Fibroblast of lung (primary cell): ENCODE measurements at regions not wholly inside any gene's neighbourhood (a gene's known extent, or its start where the extent isn't known, plus 50 kb on each side); places are given as distances from the start of the nearest gene placed in this dataset.
A peak's percentile ranks its signal among the peaks of the same experiment; 100 is the strongest.

ENCODE experiments used
- DNase-seq, 2 donors: peaks; one replicate each; pipeline versions ENCODE4 v3.0.0 to v3.0.0-alpha.2; 2010; ENCODE audit warnings: low read depth in 2 of 2
- H2AFZ ChIP-seq: 2 replicates; pipeline ENCODE4 v1.5.1; 2012; ENCODE audit warnings: low read length, control low read depth, inconsistent platforms
- H3K27ac ChIP-seq: 2 replicates; pipeline ENCODE4 v1.5.1; 2011; ENCODE audit warnings: low read length, control low read depth; ENCODE audit not compliant: insufficient read depth
- H3K27me3 ChIP-seq: 2 replicates; pipeline ENCODE4 v1.5.1; 2011; ENCODE audit warnings: mild to moderate bottlenecking, low read length; ENCODE audit not compliant: control insufficient read depth, insufficient read depth
- H3K36me3 ChIP-seq: 2 replicates; pipeline ENCODE4 v1.5.1; 2011; ENCODE audit warnings: low read length; ENCODE audit not compliant: control insufficient read depth, insufficient read depth
- H3K4me1 ChIP-seq: 2 replicates; pipeline ENCODE4 v1.5.1; 2011; ENCODE audit warnings: low read length; ENCODE audit not compliant: control insufficient read depth, insufficient read depth; ENCODE audit errors: extremely low read depth
- H3K4me2 ChIP-seq: 2 replicates; pipeline ENCODE4 v1.5.1; 2011; ENCODE audit warnings: low read length, control low read depth; ENCODE audit not compliant: insufficient read depth; ENCODE audit errors: extremely low read depth
- H3K4me3 ChIP-seq, 4 experiments: fragments of 200-600 bp in 1 of 4; sonication (generic) in 1 of 4; replicated peaks in 1 of 4; 2 replicates each; pipeline ENCODE4 v1.5.1; 2011 to 2016; ENCODE audit warnings: low read length in 4 of 4, low read depth in 3 of 4, mild to moderate bottlenecking in 3 of 4, control low read depth in 2 of 4, inconsistent platforms in 1 of 4, mixed read lengths in 1 of 4; ENCODE audit not compliant: insufficient read depth in 1 of 4; ENCODE audit errors: control extremely low read depth in 1 of 4
- H3K79me2 ChIP-seq: 2 replicates; pipeline ENCODE4 v1.5.1; 2012; ENCODE audit warnings: mild to moderate bottlenecking, low read length, inconsistent platforms; ENCODE audit not compliant: control insufficient read depth, insufficient read depth
- H3K9ac ChIP-seq: 2 replicates; pipeline ENCODE4 v1.5.1; 2011; ENCODE audit warnings: mild to moderate bottlenecking, low read length, control low read depth; ENCODE audit not compliant: insufficient read depth
- H3K9me3 ChIP-seq: 2 replicates; pipeline ENCODE4 v1.5.1; 2012; ENCODE audit warnings: low read depth, low read length; ENCODE audit not compliant: control insufficient read depth, insufficient read depth
- H4K20me1 ChIP-seq: 2 replicates; pipeline ENCODE4 v1.5.1; 2011; ENCODE audit warnings: low read length; ENCODE audit not compliant: control insufficient read depth, insufficient read depth; ENCODE audit errors: extremely low read depth
- EZH2 ChIP-seq: IDR thresholded peaks from 2 replicates; pipeline ENCODE4 v1.5.1; 2012; ENCODE audit warnings: low read length, control low read depth, mild to moderate bottlenecking; ENCODE audit errors: missing control alignments
- TF ChIP-seq, protein P1 (sequence below), 2 donors: IDR thresholded peaks in 1 of 2; conservative IDR thresholded peaks in 1 of 2; 1 replicate in 1 of 2; 2 replicates in 1 of 2; pipeline ENCODE4 v1.5.1; 2011 to 2012; ENCODE audit warnings: low read length in 2 of 2, control low read depth in 1 of 2, inconsistent platforms in 1 of 2, low read depth in 1 of 2, mild to moderate bottlenecking in 1 of 2

DNA sequence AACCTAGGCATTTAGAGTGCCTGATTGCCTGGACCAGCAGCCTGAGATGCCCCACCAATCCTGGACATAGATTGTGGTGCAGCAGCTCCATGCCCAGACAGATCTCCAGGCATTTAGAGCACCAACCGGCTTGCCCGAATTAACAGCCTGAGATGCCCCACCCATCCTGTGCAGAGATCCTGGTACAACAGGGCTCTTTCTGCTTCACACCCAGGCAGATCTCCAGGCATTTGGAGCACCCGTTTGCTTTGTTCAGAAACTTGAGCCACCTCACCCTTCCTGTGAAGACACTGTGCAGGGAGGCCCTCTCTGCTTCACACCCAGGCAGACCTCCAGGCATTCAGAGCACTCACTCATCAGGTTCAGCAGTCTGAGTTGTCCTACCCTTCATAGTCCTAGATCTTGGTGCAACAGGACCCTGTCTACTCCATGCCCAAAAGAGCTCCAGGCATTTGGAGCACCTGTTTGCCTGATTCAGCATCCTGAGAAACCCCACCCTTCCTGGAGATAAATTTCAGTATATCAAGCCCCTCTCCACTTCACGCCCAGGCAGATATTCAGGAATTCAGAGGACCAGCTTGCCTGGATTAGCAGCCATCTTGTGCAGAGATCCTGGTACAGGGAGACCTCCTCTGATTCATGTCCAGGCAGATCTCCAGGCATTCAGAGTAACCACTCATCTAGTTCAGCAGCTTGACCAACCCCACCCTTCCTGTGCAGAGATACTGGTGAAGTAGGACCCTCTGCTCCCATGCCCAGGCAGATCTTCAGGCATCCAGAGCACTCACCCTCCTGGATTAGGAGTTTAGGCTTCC is 189.2 kb upstream of the FERMT1 start:
- DNase-seq: peak in 1 of 2 donors; percentile 1
- Histone ChIP-seq H3K9me3 (no peaks in the 10 kb centered on the region), H3K4me2 (no peak overlapping the region), H3K4me3 (no peak overlapping the region), H3K27ac (no peak overlapping the region), H2AFZ (no peak overlapping the region), H3K79me2 (no peaks in the 10 kb centered on the region), H3K4me1 (no peaks in the 10 kb centered on the region), H3K27me3 (no peaks in the 10 kb centered on the region), H4K20me1 (no peaks in the 10 kb centered on the region), H3K9ac (no peak overlapping the region), H3K36me3 (no peaks in the 10 kb centered on the region)
- TF ChIP-seq, protein P1, sequence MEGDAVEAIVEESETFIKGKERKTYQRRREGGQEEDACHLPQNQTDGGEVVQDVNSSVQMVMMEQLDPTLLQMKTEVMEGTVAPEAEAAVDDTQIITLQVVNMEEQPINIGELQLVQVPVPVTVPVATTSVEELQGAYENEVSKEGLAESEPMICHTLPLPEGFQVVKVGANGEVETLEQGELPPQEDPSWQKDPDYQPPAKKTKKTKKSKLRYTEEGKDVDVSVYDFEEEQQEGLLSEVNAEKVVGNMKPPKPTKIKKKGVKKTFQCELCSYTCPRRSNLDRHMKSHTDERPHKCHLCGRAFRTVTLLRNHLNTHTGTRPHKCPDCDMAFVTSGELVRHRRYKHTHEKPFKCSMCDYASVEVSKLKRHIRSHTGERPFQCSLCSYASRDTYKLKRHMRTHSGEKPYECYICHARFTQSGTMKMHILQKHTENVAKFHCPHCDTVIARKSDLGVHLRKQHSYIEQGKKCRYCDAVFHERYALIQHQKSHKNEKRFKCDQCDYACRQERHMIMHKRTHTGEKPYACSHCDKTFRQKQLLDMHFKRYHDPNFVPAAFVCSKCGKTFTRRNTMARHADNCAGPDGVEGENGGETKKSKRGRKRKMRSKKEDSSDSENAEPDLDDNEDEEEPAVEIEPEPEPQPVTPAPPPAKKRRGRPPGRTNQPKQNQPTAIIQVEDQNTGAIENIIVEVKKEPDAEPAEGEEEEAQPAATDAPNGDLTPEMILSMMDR (conservative IDR thresholded peaks at IDR 0.05 in 1 of 2, IDR thresholded peaks at IDR 0.05 in 1 of 2; ENCODE audit: low read depth in 1 of 2, low read length in 2 of 2): no peak
- no peak for TF ChIP-seq EZH2

- Histone ChIP-seq H3K9me3 (no peaks in the 10 kb centered on the region), H3K4me2 (no peak overlapping the region), H4K20me1 (no peaks in the 10 kb centered on the region), H3K4me3 (no peak overlapping the region), H3K27me3 (no peaks in the 10 kb centered on the region), H2AFZ (no peak overlapping the region), H3K9ac (no peak overlapping the region), H3K36me3 (no peaks in the 10 kb centered on the region), H3K79me2 (no peaks in the 10 kb centered on the region), H3K27ac (no peak overlapping the region), H3K4me1 (no peaks in the 10 kb centered on the region)
- DNase-seq: no peak
- TF ChIP-seq, protein P1 (conservative IDR thresholded peaks at IDR 0.05 in 1 of 2, IDR thresholded peaks at IDR 0.05 in 1 of 2; ENCODE audit: low read depth in 1 of 2, low read length in 2 of 2): no peak
- no peak for TF ChIP-seq EZH2
Observed at GRCh38 chr20:6311097-6311496, 188.3 kb upstream of the FERMT1 start.

GRCh38 chr20:6305536-6305935 is 182.7 kb upstream of the FERMT1 start:
- no peaks in the 10 kb centered on the region for H3K4me1 ChIP-seq
- H3K27ac ChIP-seq: no peak overlapping the region
- no peak overlapping the region for H3K9ac ChIP-seq
- TF ChIP-seq EZH2: no peak
- TF ChIP-seq, protein P1 (conservative IDR thresholded peaks at IDR 0.05 in 1 of 2, IDR thresholded peaks at IDR 0.05 in 1 of 2; ENCODE audit: low read depth in 1 of 2, low read length in 2 of 2): no peak
- H3K27me3 ChIP-seq: no peaks in the 10 kb centered on the region
- H3K4me3 ChIP-seq: no peak overlapping the region
- H4K20me1 ChIP-seq: no peaks in the 10 kb centered on the region
- H2AFZ ChIP-seq: no peak overlapping the region
- no peak for DNase-seq
- H3K36me3 ChIP-seq: no peaks in the 10 kb centered on the region
- no peak overlapping the region for H3K4me2 ChIP-seq
- H3K79me2 ChIP-seq: no peaks in the 10 kb centered on the region
- no peaks in the 10 kb centered on the region for H3K9me3 ChIP-seq
